ENCODE measurements at regions not wholly inside any gene's neighbourhood (a gene's known extent, or its start where the extent isn't known, plus 50 kb on each side); places are given as distances from the start of the nearest gene placed in this dataset.

GRCh38 chr7:125059861-125060456 lies 130.3 kb upstream of the POT1 start:
- Histone ChIP-seq H3K36me3 (no peaks in the 10 kb centered on the region), H3K9me3 (no peaks in the 10 kb centered on the region), H3K27ac (no peak overlapping the region), H3K27me3 (no peaks in the 10 kb centered on the region), H3K4me3 (no peak overlapping the region), H3K4me1 (no peaks in the 10 kb centered on the region)
- intact Hi-C loops (cut with DNase I) = no loop called here
- DNase-seq (ENCODE audit: low spot score in 2 of 2) = no peak
- TF ChIP-seq CTCF (IDR thresholded peaks at IDR 0.05) = peak in 2 of 3 experiments; percentile 11 to 46

GRCh38 chr7:125057963-125058362 lies 128.3 kb upstream of the POT1 start:
- Histone ChIP-seq H3K36me3 (no peaks in the 10 kb centered on the region), H3K9me3 (no peaks in the 10 kb centered on the region), H3K27me3 (no peaks in the 10 kb centered on the region), H3K27ac (no peak overlapping the region), H3K4me3 (no peak overlapping the region), H3K4me1 (no peaks in the 10 kb centered on the region)
- TF ChIP-seq CTCF (IDR thresholded peaks at IDR 0.05) = no peak
- no peak for DNase-seq (ENCODE audit: low spot score in 2 of 2)
- intact Hi-C loops (cut with DNase I) = no loop called here

- no peak for DNase-seq (ENCODE audit: low spot score in 2 of 2)
- H3K27ac ChIP-seq = no peak overlapping the region
- H3K4me1 ChIP-seq = no peaks in the 10 kb centered on the region
- intact Hi-C loops (cut with DNase I) = no loop called here
- H3K36me3 ChIP-seq = no peaks in the 10 kb centered on the region
- TF ChIP-seq CTCF (IDR thresholded peaks at IDR 0.05) = no peak
- H3K4me3 ChIP-seq = no peak overlapping the region
- H3K9me3 ChIP-seq = no peaks in the 10 kb centered on the region
- no peaks in the 10 kb centered on the region for H3K27me3 ChIP-seq
These were observed 125.8 kb upstream of the POT1 start for GRCh38 chr7:125055376-125055775.

GRCh38 chr7:125046767-125047166 lies 117.1 kb upstream of the POT1 start:
- DNase-seq (ENCODE audit: low spot score in 2 of 2) = no peak
- intact Hi-C loops (cut with DNase I) = no loop called here
- Histone ChIP-seq H3K4me3 (no peak overlapping the region), H3K4me1 (no peaks in the 10 kb centered on the region), H3K9me3 (no peaks in the 10 kb centered on the region), H3K27ac (no peak overlapping the region), H3K27me3 (no peaks in the 10 kb centered on the region), H3K36me3 (no peaks in the 10 kb centered on the region)
- TF ChIP-seq CTCF (IDR thresholded peaks at IDR 0.05) = no peak

GRCh38 chr7:125033506-125033905 lies 103.9 kb upstream of the POT1 start:
- Histone ChIP-seq H3K4me1 (no peaks in the 10 kb centered on the region), H3K27ac (no peak overlapping the region), H3K4me3 (no peak overlapping the region), H3K36me3 (no peaks in the 10 kb centered on the region), H3K9me3 (no peaks in the 10 kb centered on the region), H3K27me3 (no peaks in the 10 kb centered on the region)
- no peak for DNase-seq (ENCODE audit: low spot score in 2 of 2)
- intact Hi-C loops (cut with DNase I) = no loop called here
- TF ChIP-seq CTCF (IDR thresholded peaks at IDR 0.05) = no peak

GRCh38 chr7:125032943-125033342 lies 103.3 kb upstream of the POT1 start:
- no peak overlapping the region for H3K27ac ChIP-seq
- intact Hi-C loops (cut with DNase I) = no loop called here
- H3K36me3 ChIP-seq = no peaks in the 10 kb centered on the region
- H3K4me3 ChIP-seq = no peak overlapping the region
- no peaks in the 10 kb centered on the region for H3K27me3 ChIP-seq
- no peaks in the 10 kb centered on the region for H3K9me3 ChIP-seq
- H3K4me1 ChIP-seq = no peaks in the 10 kb centered on the region
- TF ChIP-seq CTCF (IDR thresholded peaks at IDR 0.05) = no peak
- DNase-seq (ENCODE audit: low spot score in 2 of 2) = no peak
